Lung (tissue), 11 donors: ENCODE measurements at regions not wholly inside any gene's neighbourhood (a gene's known extent, or its start where the extent isn't known, plus 50 kb on each side); places are given as distances from the start of the nearest gene placed in this dataset.
"Not testable (repeated sequence)": the region's sequence is repeated elsewhere in the genome, so short reads cannot be mapped to it uniquely, and the experiment has no call there.

ENCODE experiments used
- ATAC-seq: fragments of 200-7000 bp; cut with Tn5 transposase; one replicate; pipeline ENCODE4 v1.9.1; 2020; ENCODE audit warnings: moderate number of reproducible peaks; ENCODE audit not compliant: insufficient read depth, low FRiP score
- DNase-seq, 3 donors: peaks; one replicate each; pipeline ENCODE4 v3.0.0-alpha.2; 2013 to 2017
- H3K27ac ChIP-seq, 2 donors: one replicate each; pipeline ENCODE4 v1.5.1; 2013; ENCODE audit warnings: mild to moderate bottlenecking in 2 of 2, moderate library complexity in 2 of 2, control low read depth in 1 of 2, inconsistent platforms in 1 of 2, low read depth in 1 of 2, low read length in 1 of 2
- H3K27me3 ChIP-seq, 3 donors: one replicate each; pipeline ENCODE4 v1.5.1; 2013; ENCODE audit warnings: low read length in 2 of 3; ENCODE audit not compliant: control insufficient read depth in 3 of 3, insufficient read depth in 3 of 3
- H3K36me3 ChIP-seq, 4 donors: one replicate each; pipeline ENCODE4 v1.5.1; 2013; ENCODE audit warnings: low read length in 4 of 4, mild to moderate bottlenecking in 1 of 4, moderate library complexity in 1 of 4; ENCODE audit not compliant: control insufficient read depth in 4 of 4, insufficient read depth in 4 of 4
- H3K4me1 ChIP-seq, 5 donors: one replicate each; pipeline ENCODE4 v1.5.1; 2013; ENCODE audit warnings: low read length in 5 of 5, mild to moderate bottlenecking in 2 of 5, moderate library complexity in 1 of 5; ENCODE audit not compliant: control insufficient read depth in 5 of 5, insufficient read depth in 5 of 5
- H3K4me3 ChIP-seq: one replicate; pipeline ENCODE4 v1.5.1; 2013; ENCODE audit warnings: mild to moderate bottlenecking, control low read depth, moderate library complexity
- H3K9ac ChIP-seq, 2 donors: one replicate each; pipeline ENCODE4 v1.5.1; 2013; ENCODE audit warnings: low read length in 2 of 2, control low read depth in 1 of 2; ENCODE audit not compliant: insufficient read depth in 1 of 2
- H3K9me3 ChIP-seq, 4 donors: one replicate each; pipeline ENCODE4 v1.5.1; 2013; ENCODE audit warnings: low read length in 3 of 4, mild to moderate bottlenecking in 1 of 4, moderate library complexity in 1 of 4; ENCODE audit not compliant: control insufficient read depth in 4 of 4, insufficient read depth in 3 of 4
- CTCF ChIP-seq: IDR thresholded peaks from 2 replicates; pipeline ENCODE4 v1.5.1; 2012; ENCODE audit warnings: mild to moderate bottlenecking; ENCODE audit errors: control extremely low read depth, extremely low read depth
- WGBS, 2 donors: extraction: QIAGEN DNeasy Blood & Tissue Kit; methylation state at CpG; one replicate each; pipeline ENCODE4 v1.1.7; 2013; 5-methylcytosine and 5-hydroxymethylcytosine counted together
- donor health status: control.
- donor health status: control.
- donor health status: Bipolar disorder and iron deficiency.
- donor health status: healthy.
- donor health status: DM: yes; HTN: yes; CAD: no.

DNA sequence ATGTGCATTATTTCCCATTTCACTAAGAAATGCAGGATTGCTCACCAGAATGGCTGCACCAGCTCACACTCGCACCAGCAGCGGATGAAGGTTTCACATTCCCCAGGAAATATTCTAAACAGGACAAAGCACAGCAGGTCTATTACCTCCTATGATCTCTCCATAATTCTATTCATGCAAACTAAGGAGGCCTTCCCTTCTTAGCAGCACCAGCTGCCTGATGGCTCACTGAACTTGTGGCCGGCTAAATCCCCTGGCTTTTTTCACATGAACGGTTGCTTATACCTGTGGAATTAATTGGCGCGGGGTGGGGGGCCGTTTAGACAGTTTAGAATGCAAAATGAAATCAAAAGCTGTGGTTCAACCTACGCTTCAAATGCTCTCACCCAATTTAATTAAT is 73.5 kb upstream of the SRD5A3 start:
- WGBS, 2 donors, result 90 to 91% methylated on average over 8 of the region's 8 CpGs
- ATAC-seq (no peak), DNase-seq (no peak)
- H3K9me3 ChIP-seq, result no peaks in the 10 kb centered on the region
- H3K4me3 ChIP-seq, result no peak overlapping the region
- no peak for TF ChIP-seq CTCF
- H3K36me3 ChIP-seq, result no peaks in the 10 kb centered on the region
- no peak overlapping the region for H3K27ac ChIP-seq
- no peak overlapping the region for H3K9ac ChIP-seq
- peaks cover 0 to 3% (median 0%) of the 10 kb centered on the region in 3 donors for H3K27me3 ChIP-seq
- H3K4me1 ChIP-seq, result peaks cover 0 to 5% (median 3%) of the 10 kb centered on the region in 5 donors

GRCh38 chr4:55277011-55277410 is 69.0 kb upstream of the SRD5A3 start:
- H3K9ac ChIP-seq, result no peak overlapping the region
- H3K27ac ChIP-seq, result no peak overlapping the region
- no peak for TF ChIP-seq CTCF
- 95 to 98% methylated on average over 2 of the region's 2 CpGs for WGBS, 2 donors
- peaks cover 0 to 3% (median 0%) of the 10 kb centered on the region in 3 donors for H3K27me3 ChIP-seq
- no peak overlapping the region for H3K4me3 ChIP-seq
- no peaks in the 10 kb centered on the region for H3K36me3 ChIP-seq
- no peaks in the 10 kb centered on the region for H3K4me1 ChIP-seq
- H3K9me3 ChIP-seq, result peaks cover 0 to 3% (median 0%) of the 10 kb centered on the region in 4 donors
- DNase-seq (no peak), ATAC-seq (no peak)

DNA sequence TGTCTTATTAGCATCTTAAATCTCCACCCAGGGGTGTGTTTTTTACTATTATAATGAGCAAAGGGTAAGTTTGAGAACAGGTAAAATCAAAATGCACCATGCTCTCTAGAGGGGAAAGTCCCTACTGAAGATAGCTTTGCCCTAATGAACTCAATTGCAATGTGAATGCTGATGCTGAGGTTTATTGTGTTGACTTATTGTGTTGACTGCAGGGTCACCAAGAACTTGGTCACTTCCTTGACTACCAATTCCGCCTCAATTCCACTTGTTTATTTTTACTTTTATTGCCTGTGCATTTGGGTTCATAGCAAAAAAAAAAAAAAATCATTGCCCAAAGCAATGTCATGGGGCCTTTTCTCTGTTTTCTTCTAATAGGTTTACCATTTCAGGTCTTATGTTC is 67.7 kb upstream of the SRD5A3 start:
- H3K4me3 ChIP-seq, result no peak overlapping the region
- no peak for ATAC-seq
- DNase-seq, result no peak
- H3K27me3 ChIP-seq, result peaks cover 0 to 3% (median 0%) of the 10 kb centered on the region in 3 donors
- WGBS, 2 donors, result 80 to 86% methylated on average over 1 of the region's 1 CpG
- no peak overlapping the region for H3K27ac ChIP-seq
- H3K9me3 ChIP-seq, result peaks cover 0 to 3% (median 0%) of the 10 kb centered on the region in 4 donors
- no peak overlapping the region for H3K9ac ChIP-seq
- H3K4me1 ChIP-seq, result no peaks in the 10 kb centered on the region
- no peak for TF ChIP-seq CTCF
- H3K36me3 ChIP-seq, result no peaks in the 10 kb centered on the region

GRCh38 chr4:55280474-55280873 is 65.6 kb upstream of the SRD5A3 start:
- 72 to 75% methylated on average over 7 of the region's 7 CpGs for WGBS, 2 donors
- H3K27me3 ChIP-seq, H3K4me3 ChIP-seq, ATAC-seq, H3K36me3 ChIP-seq, H3K9ac ChIP-seq, H3K4me1 ChIP-seq, DNase-seq, H3K9me3 ChIP-seq, H3K27ac ChIP-seq: not testable (repeated sequence)

DNA sequence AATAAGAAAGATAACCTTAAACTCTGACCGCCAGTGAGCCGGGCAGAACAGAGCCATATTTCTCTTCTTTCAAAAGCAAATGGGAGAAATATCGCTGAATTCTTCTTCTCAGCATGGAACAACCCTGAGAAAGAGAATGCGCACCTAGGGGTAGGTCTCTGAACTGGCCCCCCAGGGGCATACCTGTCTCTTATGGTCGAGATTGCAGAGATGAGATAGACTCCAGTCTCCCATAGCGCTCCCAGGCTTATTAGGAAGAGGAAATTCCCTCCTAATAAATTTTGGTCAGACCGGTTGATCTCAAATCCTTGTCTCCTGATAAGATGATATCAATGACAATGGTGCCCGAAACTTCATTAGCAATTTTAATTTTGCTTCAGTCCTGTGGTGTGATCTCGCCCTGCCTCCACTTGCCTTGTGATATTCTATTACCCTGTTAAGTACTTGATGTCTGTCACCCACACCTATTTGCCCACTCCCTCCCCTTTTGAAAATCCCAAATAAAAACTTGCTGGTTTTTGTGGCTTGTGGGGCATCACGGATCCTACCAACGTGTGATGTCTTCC is 64.8 kb upstream of the SRD5A3 start:
- ATAC-seq, H3K27ac ChIP-seq: not testable (repeated sequence)

More for the DNA sequence above, 64.8 kb upstream of the SRD5A3 start:
- H3K36me3 ChIP-seq, H3K4me3 ChIP-seq, DNase-seq, H3K4me1 ChIP-seq, H3K9me3 ChIP-seq, H3K27me3 ChIP-seq, H3K9ac ChIP-seq: not testable (repeated sequence)
- 68 to 73% methylated on average over 11 of the region's 11 CpGs for WGBS, 2 donors
